Testis (tissue), 2 donors: ENCODE measurements at regions not wholly inside any gene's neighbourhood (a gene's known extent, or its start where the extent isn't known, plus 50 kb on each side); places are given as distances from the start of the nearest gene placed in this dataset.

Experiments used
- DNase-seq: peaks from one replicate; pipeline ENCODE4 v3.0.0-alpha.2; 2019
- H3K27ac ChIP-seq, 2 donors: fragments of 200-600 bp; sonication (generic); one replicate each; pipeline ENCODE4 v1.5.1; 2019
- H3K27me3 ChIP-seq: fragments of 200-600 bp; sonication (generic); one replicate; pipeline ENCODE4 v1.5.1; 2019
- H3K36me3 ChIP-seq: fragments of 200-600 bp; sonication (generic); one replicate; pipeline ENCODE4 v1.5.1; 2017; ENCODE audit warnings: low read depth; ENCODE audit errors: missing control alignments
- H3K4me1 ChIP-seq: fragments of 200-600 bp; sonication (generic); one replicate; pipeline ENCODE4 v1.5.1; 2019
- H3K4me3 ChIP-seq, 2 donors: fragments of 200-600 bp; sonication (generic); one replicate each; pipeline ENCODE4 v1.5.1; 2017 to 2019
- H3K9me3 ChIP-seq: fragments of 200-600 bp; sonication (generic); one replicate; pipeline ENCODE4 v1.5.1; 2017
- CTCF ChIP-seq, 3 experiments: fragments of 450-650 bp in 2 of 3; fragments of 200-600 bp in 1 of 3; sonication (generic) in 1 of 3; IDR thresholded peaks; one replicate each; pipeline ENCODE4 v1.5.1; 2016 to 2019; ENCODE audit warnings: antibody characterized with exemption in 3 of 3, mild to moderate bottlenecking in 2 of 3, moderate library complexity in 1 of 3
- POLR2A ChIP-seq: fragments of 450-650 bp; IDR thresholded peaks from one replicate; pipeline ENCODE4 v1.6.1; 2017; ENCODE audit warnings: antibody characterized with exemption, mild to moderate bottlenecking, moderate library complexity
- WGBS, 2 donors: methylation state at CpG; one replicate each; pipeline ENCODE4 v1.1.5; 2018; 5-methylcytosine and 5-hydroxymethylcytosine counted together
- intact Hi-C: fragments of 100-400 bp; cut with DNase I; formaldehyde crosslinking; loops from one replicate; pipeline ENCODE4 v1.15.1; 2023; ENCODE audit warnings: low total_unique reads

- no peak for TF ChIP-seq CTCF (IDR thresholded peaks at IDR 0.05)
- no peak for TF ChIP-seq POLR2A
- no peak for DNase-seq
- 31 to 38% methylated on average over 1 of the region's 1 CpG for WGBS, 2 donors
- no peak overlapping the region for H3K4me3 ChIP-seq
- H3K9me3 ChIP-seq: no peaks in the 10 kb centered on the region
- no peak overlapping the region for H3K27ac ChIP-seq
- H3K4me1 ChIP-seq: no peaks in the 10 kb centered on the region
- H3K36me3 ChIP-seq: no peaks in the 10 kb centered on the region
- intact Hi-C loops: no loop called here
- no peaks in the 10 kb centered on the region for H3K27me3 ChIP-seq
Measured at GRCh38 chr3:27885641-27886040, 163.5 kb upstream of the EOMES start.

- no peaks in the 10 kb centered on the region for H3K36me3 ChIP-seq
- H3K27ac ChIP-seq: no peak overlapping the region
- H3K9me3 ChIP-seq: no peaks in the 10 kb centered on the region
- no peak for DNase-seq
- H3K27me3 ChIP-seq: no peaks in the 10 kb centered on the region
- TF ChIP-seq CTCF (IDR thresholded peaks at IDR 0.05) (no peak), POLR2A (no peak)
- H3K4me3 ChIP-seq: no peak overlapping the region
- WGBS, 2 donors: 64 to 76% methylated on average over 2 of the region's 2 CpGs
- H3K4me1 ChIP-seq: no peaks in the 10 kb centered on the region
- intact Hi-C loops: no loop called here
Measured at GRCh38 chr3:27888562-27888961, 166.4 kb upstream of the EOMES start.

GRCh38 chr3:27889745-27890144 is 167.6 kb upstream of the EOMES start:
- intact Hi-C loops: no loop called here

GRCh38 chr3:27900316-27900715 is 178.2 kb upstream of the EOMES start:
- no peak overlapping the region for H3K27ac ChIP-seq
- H3K36me3 ChIP-seq: no peaks in the 10 kb centered on the region
- no peaks in the 10 kb centered on the region for H3K9me3 ChIP-seq
- no peak for DNase-seq
- no peaks in the 10 kb centered on the region for H3K27me3 ChIP-seq
- H3K4me3 ChIP-seq: no peak overlapping the region
- intact Hi-C loops: no loop called here
- 96 to 97% methylated on average over 2 of the region's 2 CpGs for WGBS, 2 donors
- TF ChIP-seq CTCF (IDR thresholded peaks at IDR 0.05) (no peak), POLR2A (no peak)
- no peaks in the 10 kb centered on the region for H3K4me1 ChIP-seq

More at GRCh38 chr3:27889745-27890144, 167.6 kb upstream of the EOMES start:
- H3K27me3 ChIP-seq: no peaks in the 10 kb centered on the region
- no peaks in the 10 kb centered on the region for H3K4me1 ChIP-seq
- no peak for DNase-seq
- H3K4me3 ChIP-seq: no peak overlapping the region
- H3K9me3 ChIP-seq: no peaks in the 10 kb centered on the region
- no peak overlapping the region for H3K27ac ChIP-seq
- no peak for TF ChIP-seq POLR2A
- no peak for TF ChIP-seq CTCF (IDR thresholded peaks at IDR 0.05)
- H3K36me3 ChIP-seq: no peaks in the 10 kb centered on the region
- WGBS, 2 donors: 83 to 87% methylated on average over 4 of the region's 4 CpGs

GRCh38 chr3:27903446-27903845 is 181.3 kb upstream of the EOMES start:
- 67 to 80% methylated on average over 3 of the region's 3 CpGs for WGBS, 2 donors

More at GRCh38 chr3:27903446-27903845, 181.3 kb upstream of the EOMES start:
- Histone ChIP-seq H3K4me3 (no peak overlapping the region), H3K9me3 (no peaks in the 10 kb centered on the region), H3K27me3 (no peaks in the 10 kb centered on the region), H3K4me1 (no peaks in the 10 kb centered on the region), H3K27ac (no peak overlapping the region), H3K36me3 (no peaks in the 10 kb centered on the region)
- TF ChIP-seq POLR2A: no peak
- no peak for TF ChIP-seq CTCF (IDR thresholded peaks at IDR 0.05)
- intact Hi-C loops: no loop called here
- no peak for DNase-seq
